Right atrium auricular region (tissue), 2 donors: ENCODE measurements at regions not wholly inside any gene's neighbourhood (a gene's known extent, or its start where the extent isn't known, plus 50 kb on each side); places are given as distances from the start of the nearest gene placed in this dataset.

ENCODE experiments used
- DNase-seq: peaks from one replicate; pipeline ENCODE4 v3.0.0-alpha.2; 2019; ENCODE audit warnings: low spot score
- H3K27ac ChIP-seq, 2 donors: fragments of 200-600 bp; sonication (generic); 1 replicate in 1 of 2; 2 replicates in 1 of 2; pipeline ENCODE4 v1.5.1; 2016 to 2019
- H3K27me3 ChIP-seq, 2 donors: fragments of 200-600 bp; sonication (generic); one replicate each; pipeline versions ENCODE4 v1.5.1 to v1.6.0; 2017 to 2019
- H3K36me3 ChIP-seq: fragments of 200-600 bp; sonication (generic); one replicate; pipeline ENCODE4 v1.5.1; 2016
- H3K4me1 ChIP-seq, 2 donors: fragments of 200-600 bp; sonication (generic); one replicate each; pipeline versions ENCODE4 v1.5.1 to v1.6.0; 2017 to 2019
- H3K4me3 ChIP-seq, 2 donors: fragments of 200-600 bp; sonication (generic); 1 replicate in 1 of 2; 2 replicates in 1 of 2; pipeline ENCODE4 v1.5.1; 2017 to 2019; ENCODE audit warnings: mild to moderate bottlenecking in 1 of 2, moderate library complexity in 1 of 2
- H3K9me3 ChIP-seq, 2 donors: fragments of 200-600 bp; sonication (generic); one replicate each; pipeline ENCODE4 v1.5.1; 2019
- TF ChIP-seq, protein P1 (sequence below), 2 donors: fragments of 200-600 bp; sonication (generic); IDR thresholded peaks; one replicate each; pipeline ENCODE4 v1.5.1; 2019; ENCODE audit warnings: antibody characterized with exemption in 2 of 2

DNA sequence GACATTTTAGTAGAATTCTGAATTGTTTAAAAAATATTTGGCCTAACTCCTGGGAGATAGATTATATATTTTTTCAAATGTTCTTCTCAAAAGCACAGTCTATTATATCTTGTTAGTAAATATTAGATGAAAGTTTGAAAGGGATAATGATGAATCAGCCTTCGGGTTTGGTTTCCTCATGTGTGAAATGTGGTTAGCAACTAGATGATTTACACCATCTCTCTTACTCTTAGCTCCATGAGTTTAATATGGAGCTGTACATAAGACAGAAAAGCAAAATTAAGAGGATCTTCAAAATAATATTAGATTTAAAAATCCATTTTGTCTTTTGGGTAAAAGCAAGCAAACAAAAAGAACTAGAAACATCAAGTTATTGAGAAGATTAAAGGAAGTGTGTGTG is 120.8 kb upstream of the SFRP2 start:
- TF ChIP-seq, protein P1, sequence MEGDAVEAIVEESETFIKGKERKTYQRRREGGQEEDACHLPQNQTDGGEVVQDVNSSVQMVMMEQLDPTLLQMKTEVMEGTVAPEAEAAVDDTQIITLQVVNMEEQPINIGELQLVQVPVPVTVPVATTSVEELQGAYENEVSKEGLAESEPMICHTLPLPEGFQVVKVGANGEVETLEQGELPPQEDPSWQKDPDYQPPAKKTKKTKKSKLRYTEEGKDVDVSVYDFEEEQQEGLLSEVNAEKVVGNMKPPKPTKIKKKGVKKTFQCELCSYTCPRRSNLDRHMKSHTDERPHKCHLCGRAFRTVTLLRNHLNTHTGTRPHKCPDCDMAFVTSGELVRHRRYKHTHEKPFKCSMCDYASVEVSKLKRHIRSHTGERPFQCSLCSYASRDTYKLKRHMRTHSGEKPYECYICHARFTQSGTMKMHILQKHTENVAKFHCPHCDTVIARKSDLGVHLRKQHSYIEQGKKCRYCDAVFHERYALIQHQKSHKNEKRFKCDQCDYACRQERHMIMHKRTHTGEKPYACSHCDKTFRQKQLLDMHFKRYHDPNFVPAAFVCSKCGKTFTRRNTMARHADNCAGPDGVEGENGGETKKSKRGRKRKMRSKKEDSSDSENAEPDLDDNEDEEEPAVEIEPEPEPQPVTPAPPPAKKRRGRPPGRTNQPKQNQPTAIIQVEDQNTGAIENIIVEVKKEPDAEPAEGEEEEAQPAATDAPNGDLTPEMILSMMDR (IDR thresholded peaks at IDR 0.05), result no peak
- Histone ChIP-seq H3K4me1 (no peaks in the 10 kb centered on the region), H3K27me3 (no peaks in the 10 kb centered on the region), H3K4me3 (no peak overlapping the region), H3K27ac (no peak overlapping the region), H3K9me3 (no peaks in the 10 kb centered on the region), H3K36me3 (no peaks in the 10 kb centered on the region)
- no peak for DNase-seq

DNA sequence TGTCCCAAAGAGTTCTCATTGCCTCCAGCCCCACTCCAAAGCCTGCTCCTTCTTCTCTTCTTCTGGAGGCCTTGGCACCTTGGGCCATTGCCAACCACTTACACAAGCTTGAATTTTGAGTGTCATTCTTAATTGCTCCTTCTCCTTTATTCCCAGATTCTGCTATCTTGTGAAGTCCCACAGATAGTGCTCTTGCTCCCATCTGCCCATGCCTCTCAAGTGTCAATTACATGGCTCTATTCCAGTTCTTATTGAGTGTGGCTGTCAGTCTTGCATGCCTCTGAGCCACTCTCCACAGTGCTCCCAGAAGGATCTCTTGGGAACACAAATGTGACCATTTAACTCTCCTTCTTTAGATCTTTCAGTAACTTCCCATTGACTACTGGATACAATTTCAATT is 117.3 kb upstream of the SFRP2 start:
- no peaks in the 10 kb centered on the region for H3K36me3 ChIP-seq
- H3K27me3 ChIP-seq, result no peaks in the 10 kb centered on the region
- DNase-seq, result no peak
- no peaks in the 10 kb centered on the region for H3K4me1 ChIP-seq
- no peak overlapping the region for H3K27ac ChIP-seq
- TF ChIP-seq, protein P1 (IDR thresholded peaks at IDR 0.05), result no peak
- H3K9me3 ChIP-seq, result no peaks in the 10 kb centered on the region
- no peak overlapping the region for H3K4me3 ChIP-seq

DNA sequence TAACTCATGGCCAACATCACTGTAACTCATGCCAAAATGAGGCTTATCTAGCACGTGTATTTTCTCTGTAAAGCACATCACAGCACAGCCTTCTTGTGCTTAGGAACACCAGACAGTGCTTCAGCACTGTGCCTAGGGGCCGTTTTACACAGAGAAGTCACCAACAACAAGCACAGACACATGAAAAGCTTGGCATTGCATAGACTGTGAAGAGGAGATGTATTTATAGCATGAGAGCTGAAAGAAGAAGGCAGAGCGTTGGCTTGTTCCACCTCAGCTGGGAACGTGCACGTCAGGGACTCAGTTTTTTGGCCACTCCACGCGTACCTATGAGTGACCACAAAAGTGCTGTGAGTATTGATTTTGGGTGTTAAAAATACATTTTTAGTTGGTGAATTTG is 116.3 kb upstream of the SFRP2 start:
- no peak overlapping the region for H3K4me3 ChIP-seq
- no peaks in the 10 kb centered on the region for H3K4me1 ChIP-seq
- no peak overlapping the region for H3K27ac ChIP-seq
- no peaks in the 10 kb centered on the region for H3K36me3 ChIP-seq
- no peak for DNase-seq
- no peaks in the 10 kb centered on the region for H3K27me3 ChIP-seq
- H3K9me3 ChIP-seq, result no peaks in the 10 kb centered on the region
- TF ChIP-seq, protein P1 (IDR thresholded peaks at IDR 0.05), result no peak

DNA sequence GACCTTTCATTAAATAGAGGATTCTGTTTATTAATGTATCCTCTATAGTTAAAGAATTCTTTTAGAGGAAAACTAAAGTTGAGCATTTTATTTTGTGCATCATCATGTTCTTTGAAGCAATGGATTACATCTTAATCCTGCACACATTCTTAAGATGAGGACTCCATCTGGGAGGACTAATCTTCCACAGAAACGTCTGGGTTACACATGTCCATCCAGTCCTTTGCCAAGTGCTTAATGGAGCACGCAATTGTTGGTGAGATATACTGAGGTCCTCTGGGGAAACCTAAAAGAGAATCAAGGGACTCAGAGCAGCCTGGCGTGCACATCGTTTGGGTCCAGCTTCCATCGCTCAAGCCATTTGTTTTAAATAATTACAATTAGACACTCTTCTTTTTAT is 115.1 kb upstream of the SFRP2 start:
- Histone ChIP-seq H3K9me3 (no peaks in the 10 kb centered on the region), H3K36me3 (no peaks in the 10 kb centered on the region), H3K27me3 (no peaks in the 10 kb centered on the region), H3K4me1 (no peaks in the 10 kb centered on the region), H3K27ac (no peak overlapping the region), H3K4me3 (no peak overlapping the region)
- TF ChIP-seq, protein P1 (IDR thresholded peaks at IDR 0.05), result no peak
- DNase-seq, result no peak

DNA sequence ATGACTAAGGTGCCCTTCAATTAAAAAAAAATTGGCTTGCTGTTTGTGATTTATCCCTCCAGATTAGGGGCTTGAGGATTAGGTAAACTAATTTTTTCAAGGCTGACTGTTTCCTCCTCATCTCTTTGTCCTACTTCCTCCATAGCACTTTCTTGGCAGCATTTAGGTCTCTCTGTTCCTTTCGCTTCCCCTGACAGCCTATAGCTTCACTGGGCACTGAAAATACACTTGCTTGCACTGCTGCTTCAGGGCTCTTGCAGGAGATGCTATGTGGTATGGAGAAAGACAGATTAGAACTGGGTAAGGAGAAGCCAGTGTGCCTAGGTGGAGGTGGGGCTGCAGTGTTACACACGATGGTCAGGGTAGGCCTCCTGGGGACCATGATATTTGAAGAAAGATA is 112.3 kb upstream of the SFRP2 start:
- H3K27ac ChIP-seq, result no peak overlapping the region
- DNase-seq, result no peak
- no peak overlapping the region for H3K4me3 ChIP-seq
- TF ChIP-seq, protein P1 (IDR thresholded peaks at IDR 0.05), result no peak
- H3K4me1 ChIP-seq, result no peaks in the 10 kb centered on the region
- H3K36me3 ChIP-seq, result no peaks in the 10 kb centered on the region
- H3K27me3 ChIP-seq, result no peaks in the 10 kb centered on the region
- no peaks in the 10 kb centered on the region for H3K9me3 ChIP-seq

DNA sequence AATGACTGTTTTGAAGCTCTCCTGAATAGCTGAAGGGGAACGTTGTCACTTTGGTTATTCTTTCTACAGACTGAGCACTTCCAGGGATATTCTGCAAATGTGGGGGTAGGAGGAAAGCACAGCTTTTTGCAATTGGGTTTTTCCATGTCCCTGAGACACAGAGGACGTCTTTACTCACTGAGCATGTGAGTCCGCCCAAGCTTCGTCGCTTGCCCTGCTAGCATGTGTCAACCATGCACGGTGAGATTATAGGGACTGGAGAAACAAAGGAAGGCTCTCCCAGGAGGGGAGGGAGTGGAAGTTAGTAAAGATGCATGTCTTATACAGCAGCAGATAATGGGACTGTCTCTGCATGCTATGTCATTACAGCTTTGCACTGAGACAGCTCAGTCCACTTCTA is 111.5 kb upstream of the SFRP2 start:
- no peak for DNase-seq
- H3K36me3 ChIP-seq, result no peaks in the 10 kb centered on the region
- no peak overlapping the region for H3K4me3 ChIP-seq
- TF ChIP-seq, protein P1 (IDR thresholded peaks at IDR 0.05), result no peak
- no peaks in the 10 kb centered on the region for H3K27me3 ChIP-seq
- no peaks in the 10 kb centered on the region for H3K4me1 ChIP-seq
- no peak overlapping the region for H3K27ac ChIP-seq
- no peaks in the 10 kb centered on the region for H3K9me3 ChIP-seq
